DOHH2 (cell line): ENCODE measurements at regions not wholly inside any gene's neighbourhood (a gene's known extent, or its start where the extent isn't known, plus 50 kb on each side); places are given as distances from the start of the nearest gene placed in this dataset.

Experiments used
- H3F3A ChIP-seq: fragments of 200-600 bp; sonication (generic), shearing (Covaris generic); 2 replicates; pipeline ENCODE4 v1.6.0; 2016; ENCODE audit warnings: antibody characterized with exemption, mild to moderate bottlenecking; ENCODE audit not compliant: control insufficient read depth, insufficient read depth
- H3K27ac ChIP-seq: fragments of 200-600 bp; sonication (generic); 2 replicates; pipeline ENCODE4 v1.5.1; 2014; ENCODE audit warnings: low read depth, mild to moderate bottlenecking, low read length, moderate library complexity
- H3K27me3 ChIP-seq: fragments of 200-600 bp; sonication (generic); 2 replicates; pipeline ENCODE4 v1.6.1; 2014; ENCODE audit warnings: mild to moderate bottlenecking, low read length, mixed read lengths; ENCODE audit not compliant: control insufficient read depth
- H3K36me3 ChIP-seq: fragments of 200-600 bp; sonication (generic); 2 replicates; pipeline ENCODE4 v1.6.1; 2014; ENCODE audit warnings: mild to moderate bottlenecking, low read length, moderate library complexity, mixed read lengths; ENCODE audit not compliant: control insufficient read depth
- H3K4me1 ChIP-seq: fragments of 200-600 bp; sonication (generic); 2 replicates; pipeline ENCODE4 v1.6.1; 2014; ENCODE audit warnings: mild to moderate bottlenecking, low read length, mixed read lengths; ENCODE audit not compliant: control insufficient read depth
- H3K4me2 ChIP-seq: fragments of 200-600 bp; sonication (generic); 2 replicates; pipeline ENCODE4 v1.6.0; 2014; ENCODE audit warnings: mild to moderate bottlenecking, low read length, moderate library complexity
- H3K4me3 ChIP-seq: fragments of 200-600 bp; sonication (generic); 2 replicates; pipeline ENCODE4 v1.5.1; 2014; ENCODE audit warnings: mild to moderate bottlenecking, low read length, mixed read lengths
- H3K79me2 ChIP-seq: fragments of 200-600 bp; sonication (generic); 2 replicates; pipeline ENCODE4 v1.6.1; 2014; ENCODE audit warnings: mild to moderate bottlenecking, low read length, mixed read lengths; ENCODE audit not compliant: control insufficient read depth
- H3K9me2 ChIP-seq: fragments of 200-600 bp; sonication (generic); replicated peaks from 2 replicates; pipeline ENCODE4 v1.6.1; 2014; ENCODE audit warnings: mild to moderate bottlenecking, low read length, mixed read lengths; ENCODE audit not compliant: control insufficient read depth
- H3K9me3 ChIP-seq: fragments of 200-600 bp; sonication (generic); 2 replicates; pipeline ENCODE4 v1.6.1; 2014; ENCODE audit warnings: antibody characterized with exemption, low read length, mixed read lengths; ENCODE audit not compliant: control insufficient read depth, insufficient read depth
- H4K20me1 ChIP-seq: fragments of 200-600 bp; sonication (generic); 2 replicates; pipeline ENCODE4 v1.6.0; 2014; ENCODE audit warnings: low read depth, mild to moderate bottlenecking, antibody characterized with exemption, low read length, moderate library complexity; ENCODE audit not compliant: control insufficient read depth, insufficient read depth
- EZH2phosphoT487 ChIP-seq: fragments of 200-600 bp; sonication (generic); IDR thresholded peaks from 2 replicates; pipeline ENCODE4 v1.6.1; 2017; ENCODE audit warnings: borderline replicate concordance, mild to moderate bottlenecking, antibody characterized with exemption, low read length, moderate library complexity, mixed read lengths
- TF ChIP-seq, protein P1 (sequence below): fragments of 200-600 bp; sonication (generic); IDR thresholded peaks from one replicate; pipeline ENCODE4 v1.5.1; 2014; ENCODE audit warnings: antibody characterized with exemption, mild to moderate bottlenecking, low read depth, low read length; ENCODE audit not compliant: poor library complexity, severe bottlenecking

DNA sequence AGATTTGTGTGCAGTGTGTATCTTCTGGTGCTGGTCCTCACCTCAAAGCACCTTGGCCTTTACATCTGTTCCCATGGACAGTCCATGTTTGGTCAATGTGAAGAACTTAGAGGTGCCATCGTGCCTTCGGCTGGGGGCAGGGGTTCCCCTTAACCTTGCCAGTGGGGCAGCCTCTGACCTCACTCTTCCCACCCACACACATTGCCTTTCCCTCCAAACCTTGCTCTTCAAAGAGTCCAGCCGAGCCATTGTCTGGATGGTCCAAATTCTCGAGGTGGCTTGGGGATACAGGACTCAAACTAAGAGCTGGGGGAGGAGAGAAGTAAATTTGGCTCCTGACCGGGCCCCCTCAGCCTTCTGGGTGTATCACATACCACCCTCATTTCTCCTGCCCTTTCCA is 76.2 kb upstream of the HABP2 start:
- Histone ChIP-seq H3K4me1 (no peaks in the 10 kb centered on the region), H3K36me3 (no peaks in the 10 kb centered on the region), H3K9me3 (peaks cover 18% of the 10 kb centered on the region), H3K4me3 (no peak overlapping the region), H3K4me2 (no peak overlapping the region), H3K79me2 (no peaks in the 10 kb centered on the region), H3K27me3 (no peaks in the 10 kb centered on the region), H3K9me2 (no peaks in the 10 kb centered on the region), H4K20me1 (no peaks in the 10 kb centered on the region), H3F3A (no peaks in the 10 kb centered on the region), H3K27ac (no peak overlapping the region)
- TF ChIP-seq, protein P1, sequence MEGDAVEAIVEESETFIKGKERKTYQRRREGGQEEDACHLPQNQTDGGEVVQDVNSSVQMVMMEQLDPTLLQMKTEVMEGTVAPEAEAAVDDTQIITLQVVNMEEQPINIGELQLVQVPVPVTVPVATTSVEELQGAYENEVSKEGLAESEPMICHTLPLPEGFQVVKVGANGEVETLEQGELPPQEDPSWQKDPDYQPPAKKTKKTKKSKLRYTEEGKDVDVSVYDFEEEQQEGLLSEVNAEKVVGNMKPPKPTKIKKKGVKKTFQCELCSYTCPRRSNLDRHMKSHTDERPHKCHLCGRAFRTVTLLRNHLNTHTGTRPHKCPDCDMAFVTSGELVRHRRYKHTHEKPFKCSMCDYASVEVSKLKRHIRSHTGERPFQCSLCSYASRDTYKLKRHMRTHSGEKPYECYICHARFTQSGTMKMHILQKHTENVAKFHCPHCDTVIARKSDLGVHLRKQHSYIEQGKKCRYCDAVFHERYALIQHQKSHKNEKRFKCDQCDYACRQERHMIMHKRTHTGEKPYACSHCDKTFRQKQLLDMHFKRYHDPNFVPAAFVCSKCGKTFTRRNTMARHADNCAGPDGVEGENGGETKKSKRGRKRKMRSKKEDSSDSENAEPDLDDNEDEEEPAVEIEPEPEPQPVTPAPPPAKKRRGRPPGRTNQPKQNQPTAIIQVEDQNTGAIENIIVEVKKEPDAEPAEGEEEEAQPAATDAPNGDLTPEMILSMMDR = no peak
- no peak for TF ChIP-seq EZH2phosphoT487

DNA sequence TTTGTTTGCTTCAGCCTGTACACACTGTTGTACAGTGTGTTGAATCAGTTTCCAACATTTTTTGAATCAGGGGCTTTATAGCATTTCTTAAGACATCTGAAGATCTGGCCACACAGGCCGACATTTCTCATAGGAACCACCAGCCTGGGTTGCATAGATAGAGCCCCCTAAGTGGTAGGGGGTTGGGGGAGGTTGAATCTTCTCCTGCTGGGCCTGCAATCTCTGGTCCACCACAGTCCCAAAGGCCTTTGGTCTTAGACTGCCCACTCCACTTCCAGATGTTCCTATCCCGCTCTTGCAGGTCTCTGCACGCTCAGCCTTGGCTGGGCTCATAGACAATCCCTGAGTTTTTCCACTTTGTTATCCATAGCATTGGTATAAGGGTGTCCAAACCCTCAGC is 75.4 kb upstream of the HABP2 start:
- no peaks in the 10 kb centered on the region for H3K9me2 ChIP-seq
- TF ChIP-seq, protein P1 = no peak

DNA sequence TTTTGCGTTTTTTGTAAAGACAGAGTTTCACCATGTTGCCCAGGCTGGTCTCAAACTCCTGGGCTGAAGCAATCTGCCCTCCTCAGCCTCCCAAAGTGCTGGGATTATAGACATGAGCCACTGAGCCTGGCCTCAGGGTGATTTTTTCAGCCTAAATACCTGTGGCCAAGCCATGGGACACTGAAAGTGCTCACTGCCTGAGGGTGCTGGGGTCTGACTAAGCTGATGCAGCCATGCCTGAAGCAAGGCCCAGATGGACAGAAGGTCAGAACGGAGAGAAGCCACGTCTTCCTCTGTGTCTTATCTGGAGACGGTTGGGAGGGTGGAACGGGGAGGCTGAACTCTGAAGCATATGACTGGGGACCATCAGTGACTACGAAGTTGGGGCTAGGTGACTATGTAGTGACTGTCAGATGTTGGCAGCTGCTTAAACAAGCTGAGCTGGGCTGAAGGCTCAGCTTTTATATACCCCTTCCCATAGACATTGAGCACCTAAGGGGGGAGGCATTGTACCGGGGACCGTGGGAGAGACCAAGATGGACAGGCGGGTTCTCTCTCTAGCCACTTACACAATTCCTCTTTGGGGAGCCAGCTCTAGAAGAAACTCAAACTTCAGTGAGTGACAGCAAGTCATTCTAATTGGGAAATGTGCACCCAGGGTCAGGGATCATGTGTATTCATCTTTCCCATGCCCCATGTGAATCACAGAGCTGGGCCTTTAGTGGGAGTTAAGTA is 73.3 kb upstream of the HABP2 start:
- H3K4me2 ChIP-seq = no peak overlapping the region
- no peaks in the 10 kb centered on the region for H3F3A ChIP-seq
- H3K9me3 ChIP-seq = peaks cover 18% of the 10 kb centered on the region
- no peak overlapping the region for H3K4me3 ChIP-seq
- no peaks in the 10 kb centered on the region for H3K27me3 ChIP-seq
- H3K79me2 ChIP-seq = no peaks in the 10 kb centered on the region
- no peaks in the 10 kb centered on the region for H3K4me1 ChIP-seq
- TF ChIP-seq EZH2phosphoT487 = no peak
- TF ChIP-seq, protein P1 = no peak
- H3K27ac ChIP-seq = no peak overlapping the region
- H3K36me3 ChIP-seq = no peaks in the 10 kb centered on the region
- no peaks in the 10 kb centered on the region for H3K9me2 ChIP-seq
- no peaks in the 10 kb centered on the region for H4K20me1 ChIP-seq

More for the DNA sequence above, 75.4 kb upstream of the HABP2 start:
- Histone ChIP-seq H3F3A (no peaks in the 10 kb centered on the region), H3K9me3 (peaks cover 18% of the 10 kb centered on the region), H3K79me2 (no peaks in the 10 kb centered on the region), H4K20me1 (no peaks in the 10 kb centered on the region), H3K4me3 (no peak overlapping the region), H3K27ac (no peak overlapping the region), H3K36me3 (no peaks in the 10 kb centered on the region), H3K27me3 (no peaks in the 10 kb centered on the region), H3K4me2 (no peak overlapping the region), H3K4me1 (no peaks in the 10 kb centered on the region)

DNA sequence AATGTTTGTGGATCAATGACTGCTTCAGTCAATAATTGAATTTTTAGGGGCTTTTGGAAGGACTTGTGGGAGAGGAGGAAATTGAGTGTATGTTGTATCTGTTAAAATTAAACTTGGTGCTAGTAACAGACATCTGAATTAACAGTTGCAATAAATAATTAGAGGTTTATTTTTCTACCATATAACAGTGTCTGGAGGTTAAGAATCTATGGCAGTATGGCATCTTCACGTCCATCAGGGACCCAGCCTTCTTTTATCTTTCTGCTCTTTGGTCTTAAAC is 72.8 kb upstream of the HABP2 start:
- no peaks in the 10 kb centered on the region for H4K20me1 ChIP-seq
- H3K4me2 ChIP-seq = no peak overlapping the region
- no peaks in the 10 kb centered on the region for H3K9me2 ChIP-seq
- H3K4me3 ChIP-seq = no peak overlapping the region
- TF ChIP-seq, protein P1 = no peak
- no peak for TF ChIP-seq EZH2phosphoT487
- H3K27ac ChIP-seq = no peak overlapping the region
- H3K27me3 ChIP-seq = no peaks in the 10 kb centered on the region
- H3K9me3 ChIP-seq = peaks cover 18% of the 10 kb centered on the region
- H3F3A ChIP-seq = no peaks in the 10 kb centered on the region
- H3K36me3 ChIP-seq = no peaks in the 10 kb centered on the region
- no peaks in the 10 kb centered on the region for H3K4me1 ChIP-seq
- H3K79me2 ChIP-seq = no peaks in the 10 kb centered on the region
